Immature natural killer cell (primary cell): ENCODE measurements at regions not wholly inside any gene's neighbourhood (a gene's known extent, or its start where the extent isn't known, plus 50 kb on each side); places are given as distances from the start of the nearest gene placed in this dataset.

Experiments
- DNase-seq, 3 donors: peaks; one replicate each; pipeline ENCODE4 v3.0.0; 2022; ENCODE audit warnings: mixed read lengths in 1 of 3
- H3K27ac Mint-ChIP-seq, 6 donors: one replicate each; pipeline ENCODE4 v1.8.0; 2020; ENCODE audit warnings: mixed read lengths in 6 of 6, mild to moderate bottlenecking in 5 of 6, inconsistent platforms in 4 of 6, moderate library complexity in 3 of 6
- H3K27me3 Mint-ChIP-seq, 3 donors: one replicate each; pipeline ENCODE4 v1.8.0; 2020 to 2021; ENCODE audit warnings: low read depth in 3 of 3, mild to moderate bottlenecking in 3 of 3, mixed read lengths in 3 of 3, moderate library complexity in 3 of 3, inconsistent platforms in 1 of 3
- H3K36me3 Mint-ChIP-seq, 3 donors: one replicate each; pipeline ENCODE4 v1.8.0; 2020; ENCODE audit warnings: mixed read lengths in 3 of 3, inconsistent platforms in 2 of 3, mild to moderate bottlenecking in 2 of 3
- H3K4me1 Mint-ChIP-seq, 2 donors: one replicate each; pipeline ENCODE4 v1.8.0; 2020; ENCODE audit warnings: inconsistent platforms in 2 of 2, mild to moderate bottlenecking in 2 of 2, mixed read lengths in 2 of 2, moderate library complexity in 1 of 2
- H3K4me3 Mint-ChIP-seq, 5 donors: one replicate each; pipeline ENCODE4 v1.8.0; 2020; ENCODE audit warnings: mild to moderate bottlenecking in 5 of 5, mixed read lengths in 5 of 5, inconsistent platforms in 3 of 5, moderate library complexity in 3 of 5
- H3K9me3 Mint-ChIP-seq, 6 donors: one replicate each; pipeline ENCODE4 v1.8.0; 2020; ENCODE audit warnings: mild to moderate bottlenecking in 6 of 6, mixed read lengths in 6 of 6, inconsistent platforms in 4 of 6, moderate library complexity in 3 of 6

DNA sequence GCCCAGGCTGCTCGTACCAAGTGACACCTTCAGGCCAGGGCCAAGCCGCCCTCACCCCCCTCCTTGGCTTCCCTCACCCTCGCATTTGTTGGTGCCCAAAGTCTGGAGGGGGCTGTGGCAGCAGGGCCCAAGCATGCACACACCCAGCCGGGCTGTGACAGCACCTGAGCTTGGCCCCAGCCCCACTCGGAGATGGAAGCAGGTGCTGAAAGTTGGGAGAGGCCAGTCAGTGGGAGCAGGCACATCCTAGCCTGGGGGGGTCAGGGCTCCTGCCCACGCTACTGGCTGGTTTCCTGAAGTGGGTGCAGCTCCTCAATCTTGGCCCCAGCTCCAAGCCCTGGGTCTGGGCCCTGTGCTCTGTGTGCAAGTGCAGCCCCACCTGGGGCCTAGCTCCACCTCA is 228.0 kb downstream of the RDH14 start:
- Mint-ChIP-seq H3K27me3 (no peaks in the 10 kb centered on the region), H3K4me3 (no peak overlapping the region), H3K27ac (no peak overlapping the region), H3K36me3 (no peaks in the 10 kb centered on the region), H3K4me1 (no peaks in the 10 kb centered on the region), H3K9me3 (peaks cover 0 to 12% (median 0%) of the 10 kb centered on the region in 6 donors)
- no peak for DNase-seq

DNA sequence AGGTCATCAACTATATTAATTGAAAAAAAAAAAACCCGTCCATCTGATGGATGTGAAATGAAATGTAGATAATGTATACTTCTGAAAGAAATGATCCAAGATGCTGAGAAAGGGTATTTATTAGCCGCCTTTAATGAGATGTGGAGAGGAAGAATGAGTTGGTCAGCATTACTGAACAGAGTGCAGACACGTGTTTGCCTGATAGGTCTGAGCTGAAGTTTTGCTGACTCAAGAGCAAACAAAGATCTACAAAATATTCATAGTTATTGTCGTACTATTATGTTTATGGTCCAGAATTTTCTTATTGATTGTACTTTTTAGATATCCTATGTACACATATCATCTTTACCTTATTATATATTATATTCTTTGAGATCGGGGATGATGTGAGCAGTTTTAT is 235.3 kb downstream of the RDH14 start:
- Mint-ChIP-seq H3K36me3 (no peaks in the 10 kb centered on the region), H3K27me3 (peaks cover 0 to 1% (median 0%) of the 10 kb centered on the region in 3 donors), H3K27ac (no peak overlapping the region), H3K4me3 (no peak overlapping the region), H3K4me1 (no peaks in the 10 kb centered on the region), H3K9me3 (no peaks in the 10 kb centered on the region)
- DNase-seq = no peak

DNA sequence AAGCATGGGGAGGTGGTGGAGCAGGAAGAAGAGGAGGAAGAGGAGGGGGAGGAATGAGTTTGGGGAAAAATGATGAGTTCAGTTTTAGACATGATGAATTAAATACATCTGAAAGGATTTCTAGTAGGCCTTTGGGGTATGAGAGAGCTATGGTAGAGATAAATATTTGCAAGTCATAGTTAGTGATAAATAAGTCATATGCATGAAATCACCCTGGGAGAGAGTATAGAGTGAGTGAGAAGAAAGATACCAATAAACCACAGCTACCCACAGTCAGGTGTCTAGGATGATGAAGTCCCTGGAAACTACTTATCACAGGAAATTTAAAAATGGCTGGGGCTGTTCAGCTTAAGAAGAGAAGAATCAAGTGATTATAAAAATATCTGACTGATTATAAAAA is 240.5 kb downstream of the RDH14 start:
- no peaks in the 10 kb centered on the region for H3K4me1 Mint-ChIP-seq
- H3K36me3 Mint-ChIP-seq = no peaks in the 10 kb centered on the region
- H3K4me3 Mint-ChIP-seq = no peak overlapping the region
- no peak overlapping the region for H3K27ac Mint-ChIP-seq
- peaks cover 0 to 3% (median 0%) of the 10 kb centered on the region in 3 donors for H3K27me3 Mint-ChIP-seq
- no peak for DNase-seq
- H3K9me3 Mint-ChIP-seq = peaks cover 0 to 6% (median 1%) of the 10 kb centered on the region in 6 donors

DNA sequence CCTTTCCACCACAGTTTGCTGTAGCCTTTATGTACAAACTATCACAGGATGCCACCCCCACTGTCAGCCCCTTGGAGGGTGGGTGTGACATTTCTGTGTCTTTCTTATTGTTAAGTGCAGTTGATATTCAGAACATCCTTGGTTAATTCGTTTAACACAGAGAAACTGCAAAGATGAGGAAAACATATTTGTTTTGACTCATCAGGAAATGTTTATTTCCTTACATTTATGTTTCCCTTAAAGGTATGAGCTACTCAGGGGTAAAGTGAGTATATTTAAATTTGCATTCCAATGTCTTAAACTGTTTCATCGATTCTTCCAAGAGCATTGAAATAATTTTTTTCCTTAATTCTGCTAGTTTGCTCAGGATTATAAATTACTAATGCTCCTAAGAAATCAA is 243.4 kb downstream of the RDH14 start:
- Mint-ChIP-seq H3K4me1 (no peaks in the 10 kb centered on the region), H3K36me3 (no peaks in the 10 kb centered on the region), H3K27ac (no peak overlapping the region), H3K27me3 (peaks cover 0 to 2% (median 0%) of the 10 kb centered on the region in 3 donors), H3K4me3 (no peak overlapping the region), H3K9me3 (peaks cover 0 to 9% (median 1%) of the 10 kb centered on the region in 6 donors)
- DNase-seq = no peak

DNA sequence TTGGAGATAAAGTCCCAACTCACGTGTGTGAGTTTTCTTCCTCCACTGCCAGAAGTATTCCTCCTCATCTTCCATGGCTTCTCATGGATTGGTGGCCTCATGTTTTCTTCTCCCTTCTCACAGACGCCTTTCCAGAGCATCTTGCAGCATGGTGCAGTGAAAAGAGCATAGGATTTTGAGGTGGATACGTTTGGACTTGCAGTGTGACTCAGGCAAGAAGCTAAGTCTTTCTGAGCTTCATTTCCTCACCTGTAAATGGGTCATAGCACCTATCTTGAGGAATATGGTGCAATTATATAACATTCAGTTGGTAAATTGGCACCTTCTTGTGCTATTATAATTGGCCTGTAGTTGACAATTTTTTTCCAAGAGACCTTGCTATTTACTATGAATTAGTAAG is 247.6 kb downstream of the RDH14 start:
- H3K4me1 Mint-ChIP-seq = no peaks in the 10 kb centered on the region
- H3K27ac Mint-ChIP-seq = no peak overlapping the region
- H3K36me3 Mint-ChIP-seq = no peaks in the 10 kb centered on the region
- peaks cover 0 to 19% (median 4%) of the 10 kb centered on the region in 6 donors for H3K9me3 Mint-ChIP-seq
- no peak for DNase-seq
- H3K4me3 Mint-ChIP-seq = no peak overlapping the region
- peaks cover 0 to 3% (median 0%) of the 10 kb centered on the region in 3 donors for H3K27me3 Mint-ChIP-seq

DNA sequence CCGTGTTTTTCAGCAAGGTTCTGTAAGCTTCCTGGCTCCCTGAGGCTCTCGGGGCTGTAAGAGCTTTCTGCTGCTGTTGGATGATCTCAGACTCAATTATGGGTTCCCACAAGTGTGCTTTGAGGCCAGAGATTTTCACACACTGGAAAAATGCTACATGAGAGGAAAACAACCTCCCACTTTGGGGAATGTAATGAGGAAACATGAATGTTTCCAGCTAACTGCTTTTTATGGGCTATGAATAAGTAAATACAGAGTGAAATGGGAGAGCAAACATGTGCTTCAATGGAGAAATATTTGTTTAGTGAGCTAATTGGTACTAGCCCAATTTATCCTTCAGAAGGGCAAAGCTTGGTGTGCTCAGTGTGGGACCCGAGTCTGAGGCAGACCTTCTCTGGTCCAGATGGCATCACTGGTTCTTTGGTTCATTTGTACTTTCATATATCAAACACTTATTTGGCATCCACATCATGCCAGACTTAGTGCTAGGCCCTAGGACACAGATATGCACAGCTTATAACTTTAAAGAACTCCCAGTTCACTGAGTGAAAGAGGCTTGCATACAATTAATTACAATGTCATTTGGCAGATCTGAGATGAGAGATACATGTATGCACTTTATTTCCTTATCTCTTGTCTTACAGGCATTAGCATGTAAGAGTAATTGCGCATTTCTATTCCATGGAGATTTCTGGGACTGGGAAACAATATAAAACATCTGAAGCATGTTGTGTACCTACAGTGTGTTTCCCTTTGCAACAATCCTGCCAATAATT is 248.8 kb downstream of the RDH14 start:
- H3K36me3 Mint-ChIP-seq = no peaks in the 10 kb centered on the region
- H3K9me3 Mint-ChIP-seq = peaks cover 0 to 17% (median 4%) of the 10 kb centered on the region in 6 donors
- no peak for DNase-seq
- H3K4me1 Mint-ChIP-seq = no peaks in the 10 kb centered on the region
- H3K27me3 Mint-ChIP-seq = peaks cover 0 to 3% (median 0%) of the 10 kb centered on the region in 3 donors
- H3K27ac Mint-ChIP-seq = no peak overlapping the region
- H3K4me3 Mint-ChIP-seq = no peak overlapping the region

DNA sequence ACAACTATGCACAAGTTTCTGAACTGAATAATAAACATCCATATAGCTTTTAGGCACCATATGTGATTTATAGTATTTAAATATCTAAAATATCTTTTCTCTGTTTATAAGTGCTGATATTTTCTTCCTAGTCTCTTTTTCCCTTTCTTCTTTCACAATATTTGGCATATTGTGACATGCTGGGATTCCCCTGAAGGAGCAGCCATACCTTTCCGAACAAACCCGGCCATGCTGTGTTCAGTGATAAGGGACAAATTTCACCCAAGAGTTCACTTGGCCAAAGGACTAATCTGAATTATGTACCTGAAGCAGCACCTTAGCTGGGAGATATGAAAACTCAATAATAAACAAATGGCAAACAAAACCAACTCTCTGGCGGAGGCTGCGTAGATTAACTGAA is 250.8 kb downstream of the RDH14 start:
- Mint-ChIP-seq H3K27me3 (peaks cover 0 to 3% (median 0%) of the 10 kb centered on the region in 3 donors), H3K36me3 (no peaks in the 10 kb centered on the region), H3K4me3 (no peak overlapping the region), H3K27ac (no peak overlapping the region), H3K4me1 (no peaks in the 10 kb centered on the region), H3K9me3 (peaks cover 0 to 19% (median 6%) of the 10 kb centered on the region in 6 donors)
- no peak for DNase-seq

DNA sequence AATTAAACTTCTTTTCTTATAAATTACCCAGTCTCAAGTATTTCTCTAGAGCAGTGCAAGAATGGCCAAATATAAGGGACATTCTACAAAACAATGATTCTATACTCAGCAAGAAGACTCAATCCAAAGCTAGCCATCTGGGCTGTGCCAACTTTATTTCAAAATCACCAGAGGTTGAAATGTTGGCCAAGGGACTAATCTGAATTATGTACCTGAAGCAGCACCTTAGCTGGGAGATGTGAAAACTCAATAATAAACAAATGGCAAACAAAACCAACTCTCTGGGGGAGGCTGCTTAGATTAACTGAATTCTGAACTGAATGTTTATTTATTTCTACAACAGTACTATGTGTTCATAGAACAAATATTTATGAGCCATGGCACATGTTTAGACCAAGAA is 251.3 kb downstream of the RDH14 start:
- Mint-ChIP-seq H3K27ac (no peak overlapping the region), H3K27me3 (peaks cover 0 to 3% (median 0%) of the 10 kb centered on the region in 3 donors), H3K4me3 (no peak overlapping the region), H3K4me1 (no peaks in the 10 kb centered on the region), H3K36me3 (no peaks in the 10 kb centered on the region), H3K9me3 (peaks cover 0 to 19% (median 6%) of the 10 kb centered on the region in 6 donors)
- no peak for DNase-seq

DNA sequence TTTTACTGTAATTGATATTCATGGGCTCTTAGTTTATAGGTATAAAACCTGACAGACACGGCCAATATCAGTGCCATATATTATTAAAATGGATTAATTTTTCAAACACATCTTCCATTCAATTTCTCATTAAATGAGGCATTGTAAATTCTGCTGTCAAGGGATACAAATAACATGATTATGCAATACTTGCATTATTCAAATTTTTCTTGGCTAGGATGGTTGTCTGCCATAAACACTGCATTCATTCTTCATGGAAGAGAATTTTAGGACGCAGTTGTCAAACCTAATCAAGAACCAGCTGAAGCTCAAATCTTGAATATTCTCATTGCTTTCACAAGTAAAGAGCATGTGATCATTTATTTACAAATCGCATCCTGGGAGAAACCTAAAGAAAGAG is 255.6 kb downstream of the RDH14 start:
- H3K4me3 Mint-ChIP-seq = no peak overlapping the region
- H3K27ac Mint-ChIP-seq = no peak overlapping the region
- no peaks in the 10 kb centered on the region for H3K36me3 Mint-ChIP-seq
- peaks cover 0 to 11% (median 4%) of the 10 kb centered on the region in 6 donors for H3K9me3 Mint-ChIP-seq
- H3K27me3 Mint-ChIP-seq = peaks cover 0 to 2% (median 0%) of the 10 kb centered on the region in 3 donors
- no peaks in the 10 kb centered on the region for H3K4me1 Mint-ChIP-seq
- DNase-seq = no peak

DNA sequence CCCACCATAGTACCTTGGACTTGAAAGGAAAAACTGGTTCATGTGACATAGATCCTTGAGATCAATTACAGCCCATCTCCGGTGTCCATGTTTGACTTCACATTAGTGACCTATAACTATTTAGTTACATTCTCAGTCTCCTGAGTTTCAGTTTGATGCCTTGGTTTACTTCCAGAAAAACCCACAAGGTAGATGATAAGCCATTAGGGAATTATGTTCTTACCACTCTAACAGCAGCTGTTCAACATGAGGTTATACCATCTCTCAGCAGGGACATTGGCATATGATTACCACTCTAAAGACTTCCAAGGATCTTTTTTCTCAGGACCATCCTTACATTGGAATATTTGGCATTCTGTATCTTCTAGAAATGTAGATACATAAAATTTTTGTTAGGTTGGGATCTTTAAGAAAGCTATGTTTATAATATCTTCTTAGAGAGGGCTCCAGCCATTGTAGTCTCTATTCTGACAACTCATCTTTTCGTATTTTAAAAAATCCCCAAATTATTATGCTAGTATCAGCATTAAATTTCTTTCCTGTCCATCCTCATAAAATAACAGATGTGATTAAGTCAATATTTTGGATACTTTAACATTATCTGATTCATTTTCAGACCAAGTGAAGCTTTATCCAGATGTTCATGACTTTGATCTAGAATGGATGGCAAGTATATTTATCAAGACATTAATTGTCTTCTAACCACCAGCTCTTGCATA is 258.9 kb downstream of the RDH14 start:
- Mint-ChIP-seq H3K27ac (no peak overlapping the region), H3K27me3 (peaks cover 0 to 2% (median 0%) of the 10 kb centered on the region in 3 donors), H3K9me3 (peaks cover 0 to 10% (median 1%) of the 10 kb centered on the region in 6 donors), H3K4me1 (no peaks in the 10 kb centered on the region), H3K36me3 (no peaks in the 10 kb centered on the region), H3K4me3 (no peak overlapping the region)
- no peak for DNase-seq

DNA sequence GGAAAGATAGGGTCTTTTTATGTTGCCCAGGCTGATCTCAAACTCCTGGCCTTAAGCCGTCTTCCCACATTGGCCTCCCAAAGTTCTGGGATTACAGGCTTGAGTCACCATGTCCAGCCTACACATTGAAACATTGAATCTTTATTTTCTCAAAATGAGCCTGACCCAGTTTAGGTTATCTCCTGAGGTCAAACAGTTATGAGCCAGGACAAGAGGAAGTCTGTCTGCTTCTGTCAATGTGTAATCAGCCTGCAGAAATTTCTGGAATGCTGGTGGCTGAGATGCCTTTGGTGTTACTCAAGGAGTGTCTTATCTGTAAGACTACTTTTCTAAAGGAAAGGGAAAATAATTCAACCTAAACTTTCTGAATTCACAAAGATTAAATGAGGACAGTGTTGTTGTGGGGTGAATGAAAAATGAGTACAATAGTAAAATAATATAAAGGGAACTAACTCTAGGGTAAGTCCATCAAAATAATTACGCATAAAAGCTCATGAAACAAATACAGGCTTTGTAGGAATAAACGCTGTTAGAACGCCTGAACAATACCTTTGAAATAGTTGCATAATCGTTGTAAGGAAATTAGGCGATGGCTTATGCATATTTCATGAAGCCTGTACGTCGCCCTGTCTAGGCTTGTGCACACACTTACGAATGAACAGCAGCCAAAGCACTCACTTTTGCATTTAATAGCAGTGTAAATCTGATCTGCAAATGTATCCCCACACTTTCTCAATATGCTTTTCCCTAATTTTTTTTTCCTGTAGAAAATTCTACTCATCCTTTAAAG is 260.8 kb downstream of the RDH14 start:
- H3K27me3 Mint-ChIP-seq = peaks cover 0 to 2% (median 0%) of the 10 kb centered on the region in 3 donors
- H3K4me1 Mint-ChIP-seq = no peaks in the 10 kb centered on the region

DNA sequence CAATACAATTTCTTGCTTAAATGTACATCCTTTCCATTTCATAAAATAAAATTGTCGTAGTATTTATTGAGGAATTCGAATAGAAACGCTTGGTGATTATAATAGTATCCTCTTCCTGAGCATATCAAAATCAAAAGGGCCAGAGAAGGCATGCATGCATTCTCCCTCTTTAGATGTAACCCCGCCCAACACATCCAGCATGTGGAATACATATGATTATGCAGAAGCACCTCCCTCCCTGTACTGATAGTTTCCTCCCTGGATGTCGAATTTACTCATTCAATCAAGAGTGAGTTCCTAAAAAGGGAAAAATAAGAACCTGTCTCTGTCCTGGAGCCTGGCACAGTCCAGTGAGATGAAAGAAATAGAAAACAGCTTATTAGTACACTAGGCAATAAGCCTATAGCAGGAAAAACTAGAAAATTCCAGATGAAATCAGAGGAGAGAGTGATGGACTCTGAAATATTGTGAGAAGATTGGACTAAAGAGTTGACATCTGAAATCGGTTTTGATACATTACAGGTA is 262.9 kb downstream of the RDH14 start:
- no peaks in the 10 kb centered on the region for H3K27me3 Mint-ChIP-seq
- peaks cover 0 to 7% (median 0%) of the 10 kb centered on the region in 6 donors for H3K9me3 Mint-ChIP-seq
- no peak overlapping the region for H3K27ac Mint-ChIP-seq
- H3K4me1 Mint-ChIP-seq = no peaks in the 10 kb centered on the region
- no peak for DNase-seq
- H3K36me3 Mint-ChIP-seq = no peaks in the 10 kb centered on the region
- H3K4me3 Mint-ChIP-seq = no peak overlapping the region

More for the DNA sequence above, 260.8 kb downstream of the RDH14 start:
- Mint-ChIP-seq H3K36me3 (no peaks in the 10 kb centered on the region), H3K9me3 (peaks cover 0 to 7% (median under 1%) of the 10 kb centered on the region in 6 donors), H3K4me3 (no peak overlapping the region), H3K27ac (no peak overlapping the region)
- DNase-seq = no peak

DNA sequence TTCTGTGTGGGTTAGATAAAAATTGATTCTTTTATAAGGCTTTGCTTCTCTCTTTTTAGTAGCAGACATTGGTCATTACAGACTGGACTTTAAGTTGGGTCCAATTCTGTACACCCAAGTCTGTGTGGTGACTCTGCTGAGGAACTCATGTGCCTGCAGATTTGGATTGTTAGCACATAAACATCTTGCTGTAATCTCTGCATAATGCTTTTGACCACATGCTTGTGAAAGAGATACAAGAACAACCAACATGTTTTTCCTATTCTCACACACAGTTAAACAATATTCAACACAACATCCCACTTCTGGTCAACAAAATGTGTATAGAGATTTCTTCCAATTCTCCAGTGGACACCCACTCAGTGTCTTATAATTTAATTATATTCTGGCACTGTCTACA is 270.1 kb downstream of the RDH14 start:
- no peak overlapping the region for H3K27ac Mint-ChIP-seq
- DNase-seq = no peak

More for the DNA sequence above, 270.1 kb downstream of the RDH14 start:
- Mint-ChIP-seq H3K9me3 (peaks cover 0 to 6% (median 3%) of the 10 kb centered on the region in 6 donors), H3K4me1 (no peaks in the 10 kb centered on the region), H3K27me3 (no peaks in the 10 kb centered on the region), H3K4me3 (no peak overlapping the region), H3K36me3 (no peaks in the 10 kb centered on the region)
